ENCODE measurements at regions not wholly inside any gene's neighbourhood (a gene's known extent, or its start where the extent isn't known, plus 50 kb on each side); places are given as distances from the start of the nearest gene placed in this dataset.

DNA sequence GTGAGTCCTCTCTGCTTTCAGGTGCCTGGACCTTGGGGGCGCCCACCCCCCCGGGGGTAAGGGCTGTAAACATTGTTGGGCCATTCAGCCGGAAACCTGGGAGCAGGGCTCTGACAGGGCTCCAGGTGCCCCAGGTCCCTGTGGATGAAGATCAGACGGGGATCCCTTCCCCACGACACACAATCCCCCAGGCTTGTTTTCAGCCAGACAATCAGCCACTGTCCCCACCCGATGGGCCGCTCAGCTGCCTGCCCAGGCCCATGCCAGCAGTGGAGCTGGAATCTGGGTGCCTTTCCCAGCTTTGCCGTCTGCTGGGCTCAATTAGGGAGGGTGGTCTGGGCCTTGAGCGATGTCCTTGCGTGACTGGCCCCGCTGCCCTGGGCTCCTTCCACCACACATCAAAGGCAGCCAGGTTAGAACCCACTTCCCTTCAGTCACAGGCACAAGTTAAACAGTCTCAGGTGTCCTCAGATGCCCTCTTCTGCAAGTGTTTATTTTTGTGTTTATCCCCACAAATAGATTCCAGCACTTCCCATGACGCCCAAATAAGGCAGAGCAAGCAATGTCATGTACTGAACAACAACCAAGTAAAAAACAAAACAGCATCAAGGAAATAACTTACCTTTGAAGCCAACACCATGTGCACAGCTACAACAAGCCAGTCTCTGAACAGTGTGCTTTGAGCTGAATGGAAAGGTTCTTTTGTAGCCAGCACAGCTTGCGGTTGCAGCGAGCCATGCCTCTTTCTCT lies 77.0 kb upstream of the ALDH1A3 start:
- no peak for DNase-seq
- Histone ChIP-seq H3K27ac (no peak overlapping the region), H3K36me3 (no peaks in the 10 kb centered on the region), H3K27me3 (no peaks in the 10 kb centered on the region), H3K4me1 (no peaks in the 10 kb centered on the region), H3K4me3 (replicated peaks in 1 of 3) (no peak overlapping the region), H3K9me3 (no peaks in the 10 kb centered on the region)
- 79 to 83% methylated on average over 7 to 14 of the region's 14 CpGs for WGBS, 2 donors
- TF ChIP-seq, protein P1, sequence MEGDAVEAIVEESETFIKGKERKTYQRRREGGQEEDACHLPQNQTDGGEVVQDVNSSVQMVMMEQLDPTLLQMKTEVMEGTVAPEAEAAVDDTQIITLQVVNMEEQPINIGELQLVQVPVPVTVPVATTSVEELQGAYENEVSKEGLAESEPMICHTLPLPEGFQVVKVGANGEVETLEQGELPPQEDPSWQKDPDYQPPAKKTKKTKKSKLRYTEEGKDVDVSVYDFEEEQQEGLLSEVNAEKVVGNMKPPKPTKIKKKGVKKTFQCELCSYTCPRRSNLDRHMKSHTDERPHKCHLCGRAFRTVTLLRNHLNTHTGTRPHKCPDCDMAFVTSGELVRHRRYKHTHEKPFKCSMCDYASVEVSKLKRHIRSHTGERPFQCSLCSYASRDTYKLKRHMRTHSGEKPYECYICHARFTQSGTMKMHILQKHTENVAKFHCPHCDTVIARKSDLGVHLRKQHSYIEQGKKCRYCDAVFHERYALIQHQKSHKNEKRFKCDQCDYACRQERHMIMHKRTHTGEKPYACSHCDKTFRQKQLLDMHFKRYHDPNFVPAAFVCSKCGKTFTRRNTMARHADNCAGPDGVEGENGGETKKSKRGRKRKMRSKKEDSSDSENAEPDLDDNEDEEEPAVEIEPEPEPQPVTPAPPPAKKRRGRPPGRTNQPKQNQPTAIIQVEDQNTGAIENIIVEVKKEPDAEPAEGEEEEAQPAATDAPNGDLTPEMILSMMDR (IDR thresholded peaks at IDR 0.05) = no peak
- no peak for TF ChIP-seq POLR2A (IDR thresholded peaks at IDR 0.05)
- intact Hi-C loops (cut with DNase I) = no loop called here

DNA sequence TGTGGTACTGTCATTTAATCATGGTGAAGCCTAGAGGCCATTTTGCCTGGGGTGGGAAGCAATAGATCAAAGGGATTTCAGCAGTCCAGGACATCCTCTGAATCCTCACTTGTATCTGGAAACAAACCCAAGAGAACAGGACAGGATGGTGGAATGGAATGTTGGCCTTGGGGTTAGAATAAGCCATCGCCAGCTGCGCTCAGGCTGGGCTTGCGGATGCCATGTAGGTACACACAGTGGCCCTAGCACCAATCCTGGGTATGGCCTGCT lies 76.5 kb upstream of the ALDH1A3 start:
- Histone ChIP-seq H3K4me1 (no peaks in the 10 kb centered on the region), H3K4me3 (replicated peaks in 1 of 3) (no peak overlapping the region), H3K36me3 (no peaks in the 10 kb centered on the region), H3K9me3 (no peaks in the 10 kb centered on the region), H3K27me3 (no peaks in the 10 kb centered on the region), H3K27ac (no peak overlapping the region)
- 94 to 100% methylated on average over 2 to 3 of the region's 3 CpGs for WGBS, 2 donors
- TF ChIP-seq POLR2A (IDR thresholded peaks at IDR 0.05) = no peak
- TF ChIP-seq, protein P1 (IDR thresholded peaks at IDR 0.05) = no peak
- intact Hi-C loops (cut with DNase I) = no loop called here
- no peak for DNase-seq

- no peaks in the 10 kb centered on the region for H3K27me3 ChIP-seq
- TF ChIP-seq, protein P1 (IDR thresholded peaks at IDR 0.05) = no peak
- no peak for TF ChIP-seq POLR2A (IDR thresholded peaks at IDR 0.05)
- H3K36me3 ChIP-seq = no peaks in the 10 kb centered on the region
- H3K4me1 ChIP-seq = no peaks in the 10 kb centered on the region
- no peak overlapping the region for H3K27ac ChIP-seq
- no peaks in the 10 kb centered on the region for H3K9me3 ChIP-seq
- 86 to 92% methylated on average over 1 of the region's 1 CpG for WGBS, 2 donors
- DNase-seq = no peak
- intact Hi-C loops (cut with DNase I) = no loop called here
- no peak overlapping the region for H3K4me3 ChIP-seq (replicated peaks in 1 of 3)
These were observed 73.5 kb upstream of the ALDH1A3 start for GRCh38 chr15:100806157-100806556.

DNA sequence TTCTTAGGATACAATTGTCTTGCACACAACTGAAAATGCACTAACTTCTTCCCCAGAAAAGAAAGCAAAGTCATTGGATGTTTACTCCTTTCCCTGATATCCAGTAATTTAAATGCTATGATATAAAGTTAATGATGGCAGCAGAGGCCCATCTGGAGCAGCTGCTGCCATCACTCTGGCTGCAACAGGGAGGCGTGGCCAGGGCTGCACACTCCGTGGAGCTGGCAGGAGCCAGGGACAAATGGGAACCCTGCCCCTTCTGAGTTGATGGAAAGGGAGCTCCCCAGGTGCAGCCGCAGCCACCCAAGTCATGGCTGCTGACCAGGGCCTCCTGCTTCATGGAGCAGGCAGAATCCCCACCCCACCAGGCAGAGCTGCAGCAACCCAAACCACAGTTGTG lies 72.6 kb upstream of the ALDH1A3 start:
- no peak for DNase-seq
- TF ChIP-seq POLR2A (IDR thresholded peaks at IDR 0.05) = no peak
- TF ChIP-seq, protein P1 (IDR thresholded peaks at IDR 0.05) = no peak

DNA sequence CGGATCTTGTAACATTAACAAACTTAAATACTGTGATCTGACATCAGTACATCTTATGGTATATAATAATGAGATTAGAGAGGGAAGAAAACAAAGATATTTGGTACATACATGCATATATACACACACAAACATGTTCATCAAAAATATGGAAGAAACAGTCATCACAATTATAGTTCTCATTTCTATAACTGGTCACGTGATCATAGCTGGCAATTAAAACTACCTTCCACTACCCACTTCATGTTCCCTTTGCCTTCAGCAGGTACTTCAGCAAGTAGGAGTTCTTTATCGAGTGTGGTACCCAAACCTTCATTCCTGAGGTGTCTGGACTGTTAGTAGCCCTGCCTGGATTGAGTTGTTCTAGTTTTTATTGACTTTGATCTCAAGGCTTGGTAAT lies 70.9 kb upstream of the ALDH1A3 start:
- Histone ChIP-seq H3K36me3 (no peaks in the 10 kb centered on the region), H3K27me3 (no peaks in the 10 kb centered on the region), H3K4me1 (no peaks in the 10 kb centered on the region), H3K4me3 (replicated peaks in 1 of 3) (no peak overlapping the region), H3K9me3 (no peaks in the 10 kb centered on the region), H3K27ac (no peak overlapping the region)
- WGBS, 2 donors = 84 to 85% methylated on average over 3 of the region's 3 CpGs
- TF ChIP-seq, protein P1 (IDR thresholded peaks at IDR 0.05) = no peak
- TF ChIP-seq POLR2A (IDR thresholded peaks at IDR 0.05) = no peak
- no peak for DNase-seq
- intact Hi-C loops (cut with DNase I) = no loop called here

More for the DNA sequence above, 72.6 kb upstream of the ALDH1A3 start:
- Histone ChIP-seq H3K4me3 (replicated peaks in 1 of 3) (no peak overlapping the region), H3K4me1 (no peaks in the 10 kb centered on the region), H3K27ac (no peak overlapping the region), H3K27me3 (no peaks in the 10 kb centered on the region), H3K36me3 (no peaks in the 10 kb centered on the region), H3K9me3 (no peaks in the 10 kb centered on the region)
- WGBS, 2 donors = 77 to 84% methylated on average over 2 to 3 of the region's 3 CpGs
- intact Hi-C loops (cut with DNase I) = no loop called here

All from thyroid gland (tissue), 4 donors.